HG03378 (cell line): ENCODE measurements at regions not wholly inside any gene's neighbourhood (a gene's known extent, or its start where the extent isn't known, plus 50 kb on each side); places are given as distances from the start of the nearest gene placed in this dataset.

Source experiments
- ATAC-seq: cut with Tn5 transposase; IDR thresholded peaks from one replicate; pipeline ENCODE4 v1.9.1; 2021; ENCODE audit warnings: mild to moderate bottlenecking, moderate library complexity; ENCODE audit not compliant: unreplicated experiment

DNA sequence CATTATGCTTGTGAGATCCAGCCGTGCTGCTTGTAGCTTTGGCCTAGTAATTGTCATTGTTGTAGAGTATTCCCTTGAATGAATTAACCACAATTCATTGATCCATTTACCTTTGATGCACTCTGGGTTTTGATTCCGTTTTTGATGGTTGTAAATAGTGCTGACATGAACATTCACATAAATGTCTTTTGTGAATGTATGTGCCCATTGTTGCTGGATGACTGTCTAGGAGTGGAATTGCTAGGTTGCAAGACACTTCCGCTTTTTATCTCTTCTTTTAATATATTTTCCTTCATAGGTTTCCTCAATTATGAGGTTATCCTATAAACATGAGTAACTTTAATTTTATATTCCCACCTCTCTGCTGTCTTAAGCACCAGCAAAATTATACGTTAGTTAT is 104.8 kb upstream of the CCDC68 start:
- no peak for ATAC-seq

DNA sequence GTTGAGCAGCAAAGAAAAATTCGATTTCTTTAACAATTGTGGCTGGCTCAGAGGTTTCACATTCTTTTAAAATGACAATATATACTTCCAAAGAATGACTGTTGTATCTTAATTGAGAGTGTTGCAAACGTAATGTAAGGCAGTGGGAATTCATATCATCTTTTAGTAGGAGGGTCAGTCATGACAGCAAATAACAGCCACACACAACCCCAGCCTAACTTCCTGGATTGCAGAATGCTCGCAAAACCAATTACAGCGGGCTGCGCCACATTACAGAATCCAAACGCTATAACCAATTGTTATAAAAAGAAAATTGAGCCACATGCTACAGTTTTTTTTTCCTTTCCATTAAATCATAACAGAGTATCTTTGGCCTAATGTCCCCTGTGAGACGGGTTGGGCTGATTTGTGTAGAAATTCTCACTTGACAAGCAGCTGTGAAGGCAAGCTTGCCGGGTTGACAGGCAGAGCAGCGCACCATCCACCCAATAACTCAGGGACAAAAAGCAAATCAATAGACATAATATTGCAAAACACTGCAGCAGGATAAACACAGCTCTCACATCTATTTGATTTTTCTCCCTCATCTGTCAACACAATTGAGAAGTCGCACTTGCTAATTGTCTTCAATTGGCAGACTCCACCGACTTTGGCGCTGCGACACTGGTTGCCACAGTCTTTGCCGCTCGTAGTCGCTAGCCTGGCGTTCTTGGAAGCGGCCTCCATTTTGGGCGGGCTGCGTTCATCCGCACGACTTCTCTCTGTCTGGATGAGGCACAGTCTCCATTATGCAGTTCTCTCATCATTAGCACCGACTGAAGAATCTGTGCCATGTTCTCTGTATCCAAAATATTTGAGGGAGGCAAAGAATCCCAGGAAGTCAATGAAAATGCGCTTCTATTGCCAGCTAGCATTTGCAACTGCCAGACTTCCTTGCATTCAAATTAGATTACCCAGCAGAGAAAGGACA is 95.0 kb upstream of the CCDC68 start:
- ATAC-seq = no peak

DNA sequence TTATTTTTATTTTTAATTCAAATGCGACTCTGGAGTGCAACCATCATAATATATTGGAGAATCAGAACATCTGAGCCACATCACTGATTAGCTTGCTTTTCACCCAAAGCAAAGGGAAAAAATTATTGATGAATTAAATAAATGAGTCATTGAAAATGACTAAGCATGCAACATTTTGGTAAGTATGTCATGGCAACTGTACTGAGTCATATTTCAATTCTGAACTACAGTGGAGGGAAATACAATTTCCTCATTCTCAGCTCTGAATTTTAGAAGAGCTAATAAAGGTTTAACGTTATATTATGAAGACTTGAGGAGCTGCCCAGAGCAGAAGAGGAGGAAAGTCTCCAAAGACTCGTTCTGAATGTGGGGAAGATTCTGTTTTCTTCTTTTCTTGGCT is 89.6 kb upstream of the CCDC68 start:
- ATAC-seq = no peak

DNA sequence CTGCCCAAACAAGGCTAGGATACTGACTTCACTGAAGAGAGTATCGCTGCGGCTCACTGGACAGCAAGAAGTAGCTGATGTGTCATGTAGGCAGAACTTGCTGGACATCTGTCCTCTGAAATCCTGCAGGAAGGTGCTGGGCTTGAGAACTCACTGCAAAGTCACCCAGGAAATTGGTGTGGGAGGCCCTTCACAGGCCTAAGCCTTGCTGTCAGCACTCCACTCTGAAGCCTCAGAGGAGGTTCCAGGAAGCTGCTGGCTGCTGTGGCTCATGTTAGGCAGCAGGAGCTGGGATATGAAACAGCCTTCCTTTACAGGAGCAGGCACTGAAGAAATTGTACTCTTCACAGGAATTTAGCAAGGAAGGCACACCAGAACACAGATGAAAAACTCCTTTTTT is 88.3 kb upstream of the CCDC68 start:
- no peak for ATAC-seq

DNA sequence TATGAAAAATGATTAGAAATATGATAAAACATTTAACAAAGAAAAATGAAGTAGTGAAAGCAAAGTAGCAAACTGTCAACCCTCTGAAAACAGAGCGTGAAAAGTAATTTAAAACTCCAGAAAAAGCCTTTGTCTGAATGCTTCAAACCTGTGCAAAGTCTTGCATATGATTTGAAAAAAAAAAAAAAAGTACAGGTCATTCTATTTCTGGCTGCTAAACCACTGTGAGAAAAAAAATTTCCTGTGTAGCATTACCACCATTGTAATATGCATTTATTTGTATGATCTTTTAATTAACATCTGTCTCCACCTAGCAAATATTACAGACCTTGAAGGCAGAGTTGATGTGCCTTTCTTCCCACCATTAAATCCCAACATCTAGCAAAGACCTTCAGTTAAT is 82.1 kb upstream of the CCDC68 start:
- no peak for ATAC-seq

DNA sequence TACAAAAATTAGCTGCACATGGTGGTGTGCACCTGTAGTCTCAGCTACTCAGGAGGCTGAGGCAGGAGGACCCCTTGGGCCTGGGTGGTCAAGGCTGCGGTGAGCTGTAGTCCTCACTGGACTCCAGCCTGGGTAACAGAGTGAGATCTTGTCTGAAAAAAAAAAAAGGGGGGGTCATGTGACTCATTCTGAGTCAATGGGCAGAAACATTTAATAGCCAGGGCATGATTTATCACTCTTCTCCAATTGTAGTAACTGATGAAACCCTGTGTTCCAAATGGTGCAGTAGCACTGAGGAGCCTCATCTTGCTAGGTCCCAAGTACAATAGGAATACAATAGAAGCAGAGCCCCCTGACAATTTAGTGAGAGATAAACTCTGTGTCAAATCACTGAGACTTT is 78.9 kb upstream of the CCDC68 start:
- no peak for ATAC-seq

DNA sequence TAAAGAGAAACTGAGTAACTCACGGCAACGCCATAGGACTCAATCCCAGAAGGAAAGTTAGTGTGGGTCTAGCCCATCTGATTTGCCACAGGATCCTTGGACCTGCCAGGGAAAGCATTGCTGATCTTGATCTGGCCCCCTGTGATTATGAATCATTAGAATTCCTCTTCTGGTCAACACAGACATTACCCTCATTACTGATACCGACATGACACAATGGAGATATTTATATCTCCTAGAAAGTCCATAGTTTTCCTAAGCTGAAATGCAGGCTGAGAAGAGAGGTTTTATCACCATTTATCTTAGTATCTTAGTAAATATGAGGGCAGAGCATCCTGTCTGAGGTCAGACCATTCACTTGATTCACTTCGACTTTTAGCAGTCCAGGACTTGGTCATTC is 75.5 kb upstream of the CCDC68 start:
- ATAC-seq = no peak

DNA sequence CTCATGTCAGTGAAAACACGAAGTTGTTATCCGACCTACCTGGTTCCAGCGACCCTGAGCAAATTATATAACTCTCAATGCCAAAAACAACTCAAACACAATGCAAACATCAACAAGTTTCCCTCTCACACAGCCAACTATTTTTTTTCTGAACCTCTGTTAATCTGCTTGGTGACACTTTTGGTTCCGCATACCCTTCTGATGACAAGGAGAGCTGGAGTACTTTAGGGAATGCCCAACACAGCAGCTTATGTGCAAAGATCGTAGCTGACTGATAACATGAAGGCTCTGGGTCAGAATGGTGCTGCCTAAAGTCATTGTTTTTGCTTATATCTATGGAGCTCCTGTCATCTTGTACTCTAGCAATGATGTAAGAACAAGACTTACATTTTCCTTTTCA is 72.7 kb upstream of the CCDC68 start:
- no peak for ATAC-seq

DNA sequence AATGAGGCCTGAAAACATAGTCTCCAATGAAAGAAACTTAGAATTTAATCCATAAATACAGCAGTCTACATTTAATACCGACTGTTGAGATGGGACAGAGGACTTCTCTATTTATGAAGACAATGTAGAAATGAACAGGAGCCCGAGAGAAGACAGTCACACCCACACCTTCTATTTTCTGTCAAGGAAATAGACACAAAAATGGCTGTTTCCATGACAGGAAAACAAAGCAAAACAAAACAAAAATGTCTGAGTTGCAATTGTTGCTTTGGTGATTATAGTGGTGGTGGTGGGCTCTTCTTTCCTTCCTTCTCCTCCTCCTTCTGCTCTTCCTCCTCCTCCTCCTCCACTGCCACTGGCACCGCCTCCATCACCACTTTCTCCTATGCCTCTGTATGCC is 72.3 kb upstream of the CCDC68 start:
- ATAC-seq = no peak

DNA sequence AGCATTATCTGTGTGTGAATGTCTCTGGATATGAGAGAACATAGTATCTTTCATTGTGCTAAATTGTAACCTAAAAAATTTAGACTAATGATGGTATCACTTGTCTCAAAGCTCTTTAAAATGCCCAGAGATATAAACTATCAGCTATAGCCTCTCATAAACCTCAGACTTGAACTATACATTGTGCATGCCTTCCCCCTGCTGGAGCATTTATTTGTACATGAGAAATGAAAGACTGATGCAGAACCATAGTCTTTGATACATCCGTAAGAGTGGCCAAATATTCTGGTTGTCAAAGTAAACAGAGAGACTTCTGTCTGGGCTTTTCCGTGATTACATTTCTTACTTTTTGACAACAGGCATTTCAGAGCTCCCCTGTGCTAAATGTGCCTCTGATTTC is 71.9 kb upstream of the CCDC68 start:
- no peak for ATAC-seq

DNA sequence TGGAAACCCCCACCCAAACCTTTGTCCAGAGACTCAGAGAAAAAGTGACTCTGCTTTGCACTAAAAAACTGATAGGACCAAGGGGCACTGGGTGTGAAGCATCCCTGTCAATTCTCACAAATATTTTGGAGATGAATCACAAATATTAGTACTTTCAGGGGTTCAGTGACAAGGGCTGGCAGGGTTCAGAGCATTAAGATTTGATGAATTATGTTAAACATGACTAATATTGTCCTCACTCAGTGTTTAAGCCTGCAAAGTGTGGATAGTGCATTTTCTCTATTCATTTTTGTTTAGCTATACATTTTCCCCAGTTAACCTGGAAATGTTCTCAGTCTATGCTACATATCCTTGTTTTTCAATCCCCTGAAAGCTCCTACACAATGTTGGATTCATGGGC is 65.3 kb upstream of the CCDC68 start:
- ATAC-seq = no peak

DNA sequence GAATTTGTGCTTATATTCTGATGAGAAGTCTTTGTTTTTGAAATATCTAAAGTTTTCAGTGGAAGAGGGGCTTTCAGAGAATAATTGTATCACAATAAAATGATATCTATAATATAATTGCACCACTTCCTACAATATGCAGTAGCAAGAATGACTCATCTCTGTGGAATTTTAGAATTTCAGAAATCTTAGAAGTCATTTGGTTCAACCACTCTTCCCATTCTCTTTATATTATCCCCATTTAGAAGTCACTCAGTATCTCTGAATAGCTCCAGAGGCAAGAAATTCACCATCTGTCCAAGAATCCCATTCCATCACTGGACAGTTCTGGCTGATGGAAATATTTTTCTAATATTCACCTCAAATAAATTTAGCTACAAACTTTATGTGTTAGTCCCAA is 59.3 kb upstream of the CCDC68 start:
- no peak for ATAC-seq

DNA sequence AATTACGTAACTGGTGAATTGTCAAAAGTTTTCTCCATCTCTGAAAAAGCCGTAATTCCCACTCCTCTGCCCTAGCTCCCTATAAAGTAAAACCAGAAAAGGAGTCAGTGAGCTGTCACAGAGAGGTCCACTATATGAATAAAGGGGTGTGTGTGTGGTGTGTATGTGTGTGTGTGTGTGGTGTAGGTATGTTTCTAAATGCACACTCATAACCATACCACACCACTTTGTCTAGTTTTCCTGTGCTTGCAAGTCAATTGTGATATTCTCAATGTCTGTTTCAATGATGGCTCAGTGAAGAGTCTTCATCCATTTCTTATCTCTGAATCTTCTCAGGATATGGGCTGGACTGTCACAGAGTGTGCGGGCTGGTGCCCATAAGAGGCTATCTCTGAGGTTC is 54.8 kb upstream of the CCDC68 start:
- no peak for ATAC-seq

DNA sequence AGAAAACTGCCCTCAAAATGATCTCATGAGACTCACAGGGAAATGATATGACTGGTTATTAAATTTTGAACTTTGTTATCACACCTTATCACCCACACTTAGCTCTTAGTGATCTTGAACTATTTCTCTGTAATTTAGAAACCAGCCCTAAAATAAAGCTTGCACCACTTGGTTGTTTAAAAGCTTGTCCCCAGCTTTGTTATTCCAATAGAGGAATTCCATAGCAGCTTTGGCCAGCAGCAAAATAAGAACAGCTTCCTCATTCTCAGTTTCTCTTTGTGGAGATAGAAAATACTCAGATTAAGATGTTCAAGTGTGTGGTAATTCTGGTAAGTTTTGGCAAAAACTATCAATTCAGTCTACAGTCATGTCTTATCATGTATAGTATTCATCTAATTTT is 54.4 kb upstream of the CCDC68 start:
- no peak for ATAC-seq

DNA sequence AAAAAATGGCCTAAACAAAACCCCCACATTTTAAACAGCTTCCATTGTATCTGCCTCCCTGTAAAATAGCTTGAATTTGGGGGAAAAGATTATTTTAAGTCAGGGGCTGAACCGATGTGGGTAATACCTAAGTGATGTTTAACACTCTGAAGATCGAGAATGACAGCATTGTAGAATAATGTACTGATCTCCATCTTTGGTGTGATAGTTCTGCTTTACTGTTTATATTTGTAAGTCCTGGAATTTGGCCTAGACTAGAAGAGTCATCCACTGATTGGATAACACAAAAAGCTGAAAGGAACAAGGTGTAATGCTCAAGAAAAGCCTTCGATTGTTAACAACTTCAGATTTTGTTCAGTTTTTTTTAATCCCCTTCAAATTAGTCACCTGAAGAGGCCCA is 53.8 kb upstream of the CCDC68 start:
- ATAC-seq = no peak

DNA sequence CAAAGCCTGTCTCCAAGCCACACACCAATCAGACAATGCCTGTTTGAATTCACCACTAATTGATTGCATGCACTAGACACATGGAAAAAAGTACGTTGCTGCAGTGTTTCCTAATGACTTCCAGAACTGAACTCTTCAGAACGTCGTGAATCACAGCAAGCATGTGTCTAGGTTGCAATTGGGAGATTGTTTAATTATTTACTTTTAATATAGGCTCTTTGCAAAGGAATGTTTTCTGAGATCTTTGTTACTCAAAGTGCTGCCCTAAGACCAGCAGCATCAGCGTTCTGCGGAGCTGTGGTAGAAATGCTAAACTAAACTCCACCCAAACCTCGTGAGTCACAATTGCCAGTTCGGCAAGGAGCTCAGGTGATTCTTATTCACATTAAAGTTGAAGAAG is 52.7 kb upstream of the CCDC68 start:
- ATAC-seq = no peak
